HepG2 (cell line): ENCODE measurements at regions not wholly inside any gene's neighbourhood (a gene's known extent, or its start where the extent isn't known, plus 50 kb on each side); places are given as distances from the start of the nearest gene placed in this dataset.

Source experiments
- ATAC-seq: fragments of 200-7000 bp; cut with Tn5 transposase; 3 replicates; pipeline ENCODE4 v1.9.1; 2020; ENCODE audit warnings: mild to moderate bottlenecking, moderate library complexity
- BruUV-seq: library from RNA; stranded (reverse); fragments of 400-500 nt; replicated peaks from 2 replicates; lab custom pipeline; 2021; lab: Mats Ljungman, UMichigan
- CTCF ChIA-PET: fragments of 300-600 bp; formaldehyde crosslinking; extraction: SDS; loops from one replicate; lab custom pipeline; 2021; ENCODE audit warnings: low total read pairs, inconsistent platforms, low intra/inter-chr PET ratio; lab: Yijun Ruan, JAX
- POLR2A ChIA-PET: fragments of 350-600 bp; sonication (Branson Sonifier 250); formaldehyde crosslinking; loops from one replicate; lab custom pipeline; 2020; ENCODE audit warnings: antibody characterized with exemption, inconsistent platforms; lab: Yijun Ruan, JAX
- DNase-seq: peaks from one replicate; pipeline ENCODE4 v3.0.0-alpha.2; 2015; ENCODE audit warnings: low spot score
- FAIRE-seq: peaks from 3 replicates; lab custom pipeline; 2011; peaks lifted over from hg19 to GRCh38; lab: Jason Lieb, UNC
- H2AFZ ChIP-seq: one replicate; pipeline ENCODE4 v1.6.1; 2011; ENCODE audit warnings: low read length, inconsistent platforms
- H3K27ac ChIP-seq: fragments of 300-600 bp; 3 replicates; pipeline ENCODE4 v1.8.0; 2011; ENCODE audit warnings: mixed run types, mild to moderate bottlenecking, mixed read lengths, low read length, inconsistent platforms; ENCODE audit not compliant: insufficient read depth; ENCODE audit errors: extremely low read length
- H3K27me3 ChIP-seq, 2 experiments: fragments of 200-600 bp in 1 of 2; 2 replicates in 1 of 2; 3 replicates in 1 of 2; pipeline versions ENCODE4 v1.6.0 to v1.8.0; 2011; ENCODE audit warnings: low read length in 2 of 2, mild to moderate bottlenecking in 2 of 2, moderate library complexity in 2 of 2, inconsistent platforms in 1 of 2; ENCODE audit not compliant: insufficient read depth in 2 of 2, control insufficient read depth in 1 of 2
- H3K36me3 ChIP-seq, 2 experiments: fragments of 200-600 bp in 1 of 2; replicated peaks in 1 of 2; 2 replicates in 1 of 2; 3 replicates in 1 of 2; pipeline versions ENCODE4 v1.5.1 to v1.8.0; 2011; ENCODE audit warnings: low read length in 2 of 2, inconsistent platforms in 1 of 2; ENCODE audit not compliant: insufficient read depth in 2 of 2, control insufficient read depth in 1 of 2
- H3K4me1 ChIP-seq: 2 replicates; pipeline ENCODE4 v1.5.1; 2012; ENCODE audit warnings: low read length, inconsistent platforms; ENCODE audit not compliant: insufficient read depth
- H3K4me2 ChIP-seq: 2 replicates; pipeline ENCODE4 v1.6.0; 2011; ENCODE audit warnings: low read depth, low read length, inconsistent platforms
- H3K4me3 ChIP-seq, 3 experiments: fragments of 200-600 bp in 1 of 3; sonication (generic), shearing (Covaris generic) in 1 of 3; replicated peaks in 1 of 3; 2 replicates each; pipeline ENCODE4 v1.5.1; 2011 to 2016; ENCODE audit warnings: low read length in 3 of 3, inconsistent platforms in 2 of 3, low read depth in 2 of 3, mild to moderate bottlenecking in 2 of 3, control low read depth in 1 of 3, mixed read lengths in 1 of 3; ENCODE audit not compliant: insufficient read depth in 1 of 3
- H3K79me2 ChIP-seq: one replicate; pipeline ENCODE4 v1.6.1; 2011; ENCODE audit warnings: low read length, inconsistent platforms; ENCODE audit not compliant: insufficient read depth
- H3K9ac ChIP-seq: 2 replicates; pipeline ENCODE4 v1.6.0; 2011; ENCODE audit warnings: mild to moderate bottlenecking, low read depth, low read length, inconsistent platforms; ENCODE audit not compliant: insufficient read depth
- H3K9me3 ChIP-seq: 2 replicates; pipeline ENCODE4 v1.5.1; 2012; ENCODE audit warnings: mild to moderate bottlenecking, low read length
- H4K20me1 ChIP-seq: 2 replicates; pipeline ENCODE4 v1.6.0; 2011; ENCODE audit warnings: inconsistent platforms, mild to moderate bottlenecking, low read length, moderate library complexity; ENCODE audit not compliant: insufficient read depth
- CBX1 ChIP-seq: IDR thresholded peaks from one replicate; pipeline ENCODE4 v1.6.1; 2016; ENCODE audit warnings: antibody characterized with exemption, low read depth
- FLYWCH1 ChIP-seq: sonication (generic); formaldehyde crosslinking; IDR thresholded peaks from 2 replicates; pipeline ENCODE4 v1.8.1; 2023; ENCODE audit warnings: mild to moderate bottlenecking, missing genetic modification reagents
- HBP1 ChIP-seq: IDR thresholded peaks from 2 replicates; pipeline ENCODE4 v1.6.1; 2016; ENCODE audit warnings: low read depth, control low read depth
- HES4 ChIP-seq: sonication (generic); formaldehyde crosslinking; IDR thresholded peaks from 2 replicates; pipeline ENCODE4 v1.9.0; 2021; ENCODE audit warnings: mild to moderate bottlenecking, missing genetic modification reagents, borderline replicate concordance
- JUNB ChIP-seq: sonication (generic); formaldehyde crosslinking; IDR thresholded peaks from 2 replicates; pipeline ENCODE4 v1.8.0; 2022; ENCODE audit warnings: missing genetic modification reagents, mild to moderate bottlenecking, borderline replicate concordance
- KAT8 ChIP-seq: IDR thresholded peaks from 2 replicates; pipeline ENCODE4 v1.6.1; 2016; ENCODE audit warnings: missing genetic modification reagents, missing compliant biosample characterization
- KDM5B ChIP-seq: sonication (generic); formaldehyde crosslinking; IDR thresholded peaks from 2 replicates; pipeline ENCODE4 v1.4.0; 2020; ENCODE audit warnings: missing genetic modification reagents, mild to moderate bottlenecking, borderline replicate concordance
- LBX2 ChIP-seq: sonication (generic); formaldehyde crosslinking; IDR thresholded peaks from 2 replicates; pipeline ENCODE4 v1.5.0; 2020; ENCODE audit warnings: missing genetic modification reagents, mild to moderate bottlenecking, borderline replicate concordance
- NCOA1 ChIP-seq: sonication (generic); formaldehyde crosslinking; IDR thresholded peaks from 2 replicates; pipeline ENCODE4 v1.9.0; 2021; ENCODE audit warnings: missing genetic modification reagents
- NRL ChIP-seq: sonication (generic); formaldehyde crosslinking; IDR thresholded peaks from 2 replicates; pipeline ENCODE4 v1.5.0; 2020; ENCODE audit warnings: missing genetic modification reagents, mild to moderate bottlenecking, moderate library complexity, borderline replicate concordance
- PCBP2 ChIP-seq: fragments of 200-400 bp; formaldehyde crosslinking; optimal IDR thresholded peaks from 2 replicates; pipeline ENCODE3; 2018; ENCODE audit warnings: low read length, low read depth; ENCODE audit not compliant: poor library complexity, severe bottlenecking
- RAD21 ChIP-seq: fragments of 450-650 bp; formaldehyde crosslinking; IDR thresholded peaks from 2 replicates; pipeline ENCODE4 v1.5.0; 2020; ENCODE audit warnings: mild to moderate bottlenecking
- TOE1 ChIP-seq: sonication (generic); formaldehyde crosslinking; IDR thresholded peaks from 2 replicates; pipeline ENCODE4 v1.4.0; 2020; ENCODE audit warnings: mild to moderate bottlenecking, missing genetic modification reagents
- ZBTB42 ChIP-seq: sonication (generic); formaldehyde crosslinking; IDR thresholded peaks from 2 replicates; pipeline ENCODE4 v1.5.0; 2020; ENCODE audit warnings: mild to moderate bottlenecking, missing genetic modification reagents
- ZNF253 ChIP-seq: sonication (generic); formaldehyde crosslinking; IDR thresholded peaks from 2 replicates; pipeline ENCODE4 v1.8.0; 2022; ENCODE audit warnings: mild to moderate bottlenecking, missing genetic modification reagents, borderline replicate concordance
- ZNF331 ChIP-seq: sonication (generic); formaldehyde crosslinking; IDR thresholded peaks from 2 replicates; pipeline ENCODE4 v1.4.0; 2020; ENCODE audit warnings: missing genetic modification reagents
- ZNF564 ChIP-seq: sonication (generic); formaldehyde crosslinking; IDR thresholded peaks from 2 replicates; pipeline ENCODE4 v1.8.1; 2023; ENCODE audit warnings: mild to moderate bottlenecking, missing genetic modification reagents
- ZNF776 ChIP-seq: sonication (generic); formaldehyde crosslinking; IDR thresholded peaks from 2 replicates; pipeline ENCODE4 v1.4.0; 2020; ENCODE audit warnings: mild to moderate bottlenecking, missing genetic modification reagents
- ZNF782 ChIP-seq: sonication (generic); formaldehyde crosslinking; IDR thresholded peaks from 2 replicates; pipeline ENCODE4 v1.4.0; 2020; ENCODE audit warnings: missing genetic modification reagents, mild to moderate bottlenecking, borderline replicate concordance
- ZSCAN22 ChIP-seq: sonication (generic); formaldehyde crosslinking; IDR thresholded peaks from 2 replicates; pipeline ENCODE4 v1.4.0; 2020; ENCODE audit warnings: mild to moderate bottlenecking, missing genetic modification reagents
- WGBS: methylation state at CpG from one replicate; pipeline ENCODE4 v1.1.6; 2017; ENCODE audit warnings: low lambda C conversion rate; 5-methylcytosine and 5-hydroxymethylcytosine counted together
- in situ Hi-C: cut with HindIII; loops from 2 replicates; pipeline ENCODE4 v1.10.0; 2017; ENCODE audit warnings: low pct_unique_long_range_greater_than_20kb; ENCODE audit not compliant: extremely low pct_ligation_motif_present
- intact Hi-C: fragments of 100-400 bp; cut with micrococcal nuclease; formaldehyde crosslinking; loops from one replicate; pipeline ENCODE4 v1.10.0; 2022; ENCODE audit not compliant: unreplicated experiment

- 35% methylated on average over 5 of the region's 10 CpGs for WGBS
- CTCF ChIA-PET: no interaction called here
Measured at GRCh38 chr15:72859017-72859756, 75.6 kb upstream of the ADPGK start.

More at GRCh38 chr15:72859017-72859756, 75.6 kb upstream of the ADPGK start:
- FAIRE-seq (no peak), ATAC-seq (no peak; the same call in 2 of the 3 replicates), DNase-seq (no peak)
- Histone ChIP-seq H3K9ac (no peak overlapping the region), H3K9me3 (no peaks in the 10 kb centered on the region), H3K4me3 (no peak overlapping the region), H3K4me2 (no peak overlapping the region), H3K27ac (no peak overlapping the region), H3K79me2 (no peaks in the 10 kb centered on the region), H4K20me1 (no peaks in the 10 kb centered on the region), H3K36me3 (no peaks in the 10 kb centered on the region), H2AFZ (no peak overlapping the region), H3K27me3 (peaks cover 0 to 3% of the 10 kb centered on the region in 2 experiments; a peak in 2 of 5 replicates), H3K4me1 (no peaks in the 10 kb centered on the region)
- no TSS peak for BruUV-seq
- no peak for TF ChIP-seq HES4
- no peak for TF ChIP-seq KDM5B (CRISPR knock-in tag)
- TF ChIP-seq ZNF564 (CRISPR knock-in tag): no peak
- TF ChIP-seq NRL: no peak
- no peak for TF ChIP-seq ZNF253 (CRISPR knock-in tag)
- TF ChIP-seq ZNF782 (CRISPR knock-in tag): no peak
- no peak for TF ChIP-seq FLYWCH1 (CRISPR knock-in tag)
- TF ChIP-seq ZBTB42 (CRISPR knock-in tag): no peak
- no peak for TF ChIP-seq RAD21 (CRISPR knock-in tag)
- TF ChIP-seq ZNF776 (CRISPR knock-in tag): no peak
- TF ChIP-seq PCBP2: no peak
- no peak for TF ChIP-seq ZNF331
- no peak for TF ChIP-seq NCOA1 (CRISPR knock-in tag)
- no peak for TF ChIP-seq KAT8 (CRISPR knock-in tag)
- TF ChIP-seq CBX1: no peak
- TF ChIP-seq JUNB (CRISPR knock-in tag): no peak
- TF ChIP-seq ZSCAN22 (CRISPR knock-in tag): no peak
- TF ChIP-seq HBP1: no peak
- TF ChIP-seq TOE1: no peak
- no peak for TF ChIP-seq LBX2
- intact Hi-C loops: loop anchor here (10.0 kb wide), 1 partner anchor 56 kb away; no protein-coding TSS in a partner anchor
- in situ Hi-C loops: no loop called here
- POLR2A ChIA-PET: no interaction called here
